ENCODE measurements at regions not wholly inside any gene's neighbourhood (a gene's known extent, or its start where the extent isn't known, plus 50 kb on each side); places are given as distances from the start of the nearest gene placed in this dataset.

DNA sequence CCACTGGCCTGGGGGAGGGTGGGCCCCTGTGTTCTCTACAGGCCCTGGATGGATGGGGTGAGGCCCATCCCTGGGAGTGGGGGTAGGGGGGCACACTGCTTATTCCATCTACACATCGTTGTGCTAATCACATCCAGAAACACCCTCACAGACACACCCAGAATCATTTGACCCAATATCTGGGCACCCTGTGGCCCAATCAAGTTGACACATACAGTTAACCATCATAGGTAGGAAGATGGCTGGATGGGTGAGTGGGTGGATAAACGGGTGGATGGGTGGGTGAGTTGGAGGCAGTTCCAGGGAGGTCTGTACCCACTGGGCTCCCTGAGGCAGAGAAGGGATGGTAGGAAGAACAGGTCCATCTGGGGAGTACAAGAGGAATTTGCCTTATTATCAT is 81.3 kb upstream of the LINC01488 start:
- TF ChIP-seq, protein P1, sequence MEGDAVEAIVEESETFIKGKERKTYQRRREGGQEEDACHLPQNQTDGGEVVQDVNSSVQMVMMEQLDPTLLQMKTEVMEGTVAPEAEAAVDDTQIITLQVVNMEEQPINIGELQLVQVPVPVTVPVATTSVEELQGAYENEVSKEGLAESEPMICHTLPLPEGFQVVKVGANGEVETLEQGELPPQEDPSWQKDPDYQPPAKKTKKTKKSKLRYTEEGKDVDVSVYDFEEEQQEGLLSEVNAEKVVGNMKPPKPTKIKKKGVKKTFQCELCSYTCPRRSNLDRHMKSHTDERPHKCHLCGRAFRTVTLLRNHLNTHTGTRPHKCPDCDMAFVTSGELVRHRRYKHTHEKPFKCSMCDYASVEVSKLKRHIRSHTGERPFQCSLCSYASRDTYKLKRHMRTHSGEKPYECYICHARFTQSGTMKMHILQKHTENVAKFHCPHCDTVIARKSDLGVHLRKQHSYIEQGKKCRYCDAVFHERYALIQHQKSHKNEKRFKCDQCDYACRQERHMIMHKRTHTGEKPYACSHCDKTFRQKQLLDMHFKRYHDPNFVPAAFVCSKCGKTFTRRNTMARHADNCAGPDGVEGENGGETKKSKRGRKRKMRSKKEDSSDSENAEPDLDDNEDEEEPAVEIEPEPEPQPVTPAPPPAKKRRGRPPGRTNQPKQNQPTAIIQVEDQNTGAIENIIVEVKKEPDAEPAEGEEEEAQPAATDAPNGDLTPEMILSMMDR (IDR thresholded peaks at IDR 0.05; ENCODE audit: borderline replicate concordance, extremely low read depth, low read length, poor library complexity, severe bottlenecking): no peak
- no peak for TF ChIP-seq EZH2 (IDR thresholded peaks at IDR 0.05; ENCODE audit: borderline replicate concordance, low read depth, low read length, severe bottlenecking)
- H3K4me2 ChIP-seq (ENCODE audit: insufficient read depth, low read length): no peak overlapping the region
- no peaks in the 10 kb centered on the region for H3K36me3 ChIP-seq (ENCODE audit: insufficient read depth, low read length)
- peaks cover 4% of the 10 kb centered on the region for H3K9me3 ChIP-seq (ENCODE audit: insufficient read depth, low read length, severe bottlenecking)
- H2AFZ ChIP-seq (ENCODE audit: low read depth, low read length): no peak overlapping the region
- H4K20me1 ChIP-seq (ENCODE audit: insufficient read depth, low read length): no peaks in the 10 kb centered on the region
- H3K4me1 ChIP-seq (ENCODE audit: insufficient read depth, low read length): no peaks in the 10 kb centered on the region
- no peak overlapping the region for H3K4me3 ChIP-seq (ENCODE audit: low read depth in 1 of 2, low read length in 2 of 2)
- no peak overlapping the region for H3K27ac ChIP-seq (ENCODE audit: low read length)
- no peaks in the 10 kb centered on the region for H3K79me2 ChIP-seq (ENCODE audit: insufficient read depth, low read length)
- ATAC-seq (ENCODE audit: insufficient read depth, low read depth): no peak
- H3K27me3 ChIP-seq (ENCODE audit: insufficient read depth, low read length, poor library complexity): peaks cover 4% of the 10 kb centered on the region
- no peak overlapping the region for H3K9ac ChIP-seq (ENCODE audit: low read depth, low read length)
- no peak for DNase-seq

DNA sequence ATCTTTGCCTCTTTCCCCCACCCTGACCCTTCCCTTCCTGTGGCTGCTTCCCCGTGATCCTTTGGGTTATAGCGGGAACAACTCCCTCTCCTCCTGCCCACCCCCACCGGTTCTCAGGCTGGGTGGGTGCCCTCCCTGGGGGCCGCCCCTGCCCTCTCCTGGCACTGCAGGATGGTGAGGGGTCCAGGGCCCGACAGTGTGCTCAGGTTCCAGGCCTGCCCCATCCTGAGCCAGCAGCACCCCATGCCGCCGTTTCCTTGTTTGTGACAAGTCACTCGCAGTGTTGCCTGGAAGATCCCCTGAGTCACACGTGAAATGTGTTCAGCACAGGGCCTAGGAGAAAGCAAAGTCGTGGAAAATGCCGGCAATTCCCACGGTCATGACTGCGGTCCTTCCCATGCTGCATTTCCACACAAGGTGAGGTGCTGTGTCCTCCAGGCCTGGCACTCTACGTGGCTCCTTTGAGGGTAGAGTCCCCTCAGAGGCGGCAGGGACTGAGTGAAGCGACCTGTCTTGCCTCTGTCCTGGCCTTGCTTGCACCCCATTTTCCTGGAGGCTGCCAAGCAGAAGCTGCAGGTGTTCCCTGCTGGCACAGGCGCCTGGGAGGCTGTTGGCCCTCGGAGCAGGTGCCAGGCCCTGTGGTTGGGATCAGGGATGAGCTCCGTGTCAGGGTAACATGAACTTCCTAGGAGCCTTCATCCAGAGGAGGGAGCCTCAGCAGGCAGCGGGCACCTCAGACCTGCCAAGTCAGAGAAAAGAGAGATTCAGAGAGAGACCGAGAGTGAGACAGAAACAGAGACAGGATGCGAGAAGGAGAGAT is 80.5 kb upstream of the LINC01488 start:
- no peaks in the 10 kb centered on the region for H4K20me1 ChIP-seq (ENCODE audit: insufficient read depth, low read length)
- H3K79me2 ChIP-seq (ENCODE audit: insufficient read depth, low read length): no peaks in the 10 kb centered on the region
- TF ChIP-seq, protein P1 (IDR thresholded peaks at IDR 0.05; ENCODE audit: borderline replicate concordance, extremely low read depth, low read length, poor library complexity, severe bottlenecking): no peak
- TF ChIP-seq EZH2 (IDR thresholded peaks at IDR 0.05; ENCODE audit: borderline replicate concordance, low read depth, low read length, severe bottlenecking): no peak
- H3K4me2 ChIP-seq (ENCODE audit: insufficient read depth, low read length): no peak overlapping the region
- no peak overlapping the region for H3K9ac ChIP-seq (ENCODE audit: low read depth, low read length)
- peaks cover 4% of the 10 kb centered on the region for H3K27me3 ChIP-seq (ENCODE audit: insufficient read depth, low read length, poor library complexity)
- H3K27ac ChIP-seq (ENCODE audit: low read length): no peak overlapping the region
- H3K4me1 ChIP-seq (ENCODE audit: insufficient read depth, low read length): no peaks in the 10 kb centered on the region
- H3K9me3 ChIP-seq (ENCODE audit: insufficient read depth, low read length, severe bottlenecking): peaks cover 4% of the 10 kb centered on the region
- DNase-seq: no peak
- no peak overlapping the region for H2AFZ ChIP-seq (ENCODE audit: low read depth, low read length)
- no peaks in the 10 kb centered on the region for H3K36me3 ChIP-seq (ENCODE audit: insufficient read depth, low read length)
- H3K4me3 ChIP-seq (ENCODE audit: low read depth in 1 of 2, low read length in 2 of 2): no peak overlapping the region
- no peak for ATAC-seq (ENCODE audit: insufficient read depth, low read depth)

DNA sequence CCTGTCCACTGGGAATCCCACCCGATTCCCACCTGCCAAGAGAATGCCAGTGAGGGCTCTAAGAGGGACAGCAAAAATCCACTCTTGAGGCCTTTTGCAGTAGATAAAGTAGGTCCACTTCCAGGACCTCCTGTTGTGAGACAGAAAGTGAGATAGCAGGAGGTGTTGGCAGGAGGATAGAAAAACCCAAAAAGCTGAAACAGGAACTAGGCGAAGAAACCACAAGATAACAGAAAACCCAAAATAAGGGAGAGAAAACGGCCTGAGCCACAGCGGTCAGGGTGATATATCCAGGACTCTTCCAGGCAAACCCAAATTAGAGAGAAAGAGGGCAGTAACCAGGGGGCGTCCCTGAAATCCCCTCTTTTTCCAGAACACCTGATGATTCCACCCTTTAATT is 79.7 kb upstream of the LINC01488 start:
- no peak for DNase-seq
- Histone ChIP-seq H3K27ac (ENCODE audit: low read length) (no peak overlapping the region), H2AFZ (ENCODE audit: low read depth, low read length) (no peak overlapping the region), H3K4me3 (ENCODE audit: low read depth in 1 of 2, low read length in 2 of 2) (no peak overlapping the region), H3K27me3 (ENCODE audit: insufficient read depth, low read length, poor library complexity) (peaks cover 4% of the 10 kb centered on the region), H3K79me2 (ENCODE audit: insufficient read depth, low read length) (no peaks in the 10 kb centered on the region), H3K9ac (ENCODE audit: low read depth, low read length) (no peak overlapping the region), H3K36me3 (ENCODE audit: insufficient read depth, low read length) (no peaks in the 10 kb centered on the region), H3K4me1 (ENCODE audit: insufficient read depth, low read length) (no peaks in the 10 kb centered on the region), H4K20me1 (ENCODE audit: insufficient read depth, low read length) (no peaks in the 10 kb centered on the region), H3K4me2 (ENCODE audit: insufficient read depth, low read length) (no peak overlapping the region), H3K9me3 (ENCODE audit: insufficient read depth, low read length, severe bottlenecking) (peaks cover 4% of the 10 kb centered on the region)
- no peak for TF ChIP-seq EZH2 (IDR thresholded peaks at IDR 0.05; ENCODE audit: borderline replicate concordance, low read depth, low read length, severe bottlenecking)
- TF ChIP-seq, protein P1 (IDR thresholded peaks at IDR 0.05; ENCODE audit: borderline replicate concordance, extremely low read depth, low read length, poor library complexity, severe bottlenecking): no peak
- ATAC-seq (ENCODE audit: insufficient read depth, low read depth): no peak
